ENCODE measurements at regions not wholly inside any gene's neighbourhood (a gene's known extent, or its start where the extent isn't known, plus 50 kb on each side); places are given as distances from the start of the nearest gene placed in this dataset.

GRCh38 chr3:180546863-180547262 is 55.1 kb upstream of the TTC14 start:
- Histone ChIP-seq H3K9me3 (replicated peaks; ENCODE audit: control insufficient read depth, insufficient read depth, low read length) (no peaks in the 10 kb centered on the region), H3K79me2 (ENCODE audit: control insufficient read depth, insufficient read depth, low read length) (no peaks in the 10 kb centered on the region), H3K36me3 (ENCODE audit: control insufficient read depth in 2 of 2, insufficient read depth in 2 of 2, low read length in 1 of 2) (no peaks in the 10 kb centered on the region), H4K20me1 (ENCODE audit: control insufficient read depth, insufficient read depth) (no peaks in the 10 kb centered on the region), H3K27me3 (replicated peaks in 1 of 2; ENCODE audit: control insufficient read depth in 2 of 2, insufficient read depth in 2 of 2, low read length in 1 of 2) (no peaks in the 10 kb centered on the region), H3K4me3 (no peak overlapping the region), H2AFZ (ENCODE audit: control insufficient read depth, low read depth, low read length) (no peak overlapping the region), H3K4me2 (ENCODE audit: control insufficient read depth, insufficient read depth) (no peak overlapping the region), H3K4me1 (ENCODE audit: control insufficient read depth, insufficient read depth, low read length) (no peaks in the 10 kb centered on the region), H3K9ac (ENCODE audit: control insufficient read depth, insufficient read depth, low read length) (no peak overlapping the region), H3K27ac (ENCODE audit: control insufficient read depth, insufficient read depth) (no peak overlapping the region)
- FAIRE-seq (no peak), DNase-seq (ENCODE audit: low read depth, low spot score) (no peak), ATAC-seq (peak; percentile 21; the same call in 1 of the 3 replicates)
- SMC1A ChIA-PET (ENCODE audit: uncharacterized antibody, unreplicated experiment): no interaction called here
- CTCF ChIA-PET: interaction anchor here (1.5 kb wide), 1 partner anchor 34 kb away, joined by 4 read pairs; no protein-coding TSS in a partner anchor
- 0% methylated on average over 1 of the region's 1 CpG for WGBS (ENCODE audit: insufficient coverage, insufficient replicate concordance, low lambda C conversion rate, missing lambda C conversion rate)
- no TSS peak for BruUV-seq (replicated peaks)
- intact Hi-C loops (cut with micrococcal nuclease; ENCODE audit: unreplicated experiment) (no loop called here), in situ Hi-C loops (cut with MboI) (no loop called here)
- POLR2A ChIA-PET: no interaction called here
- RAD21 ChIA-PET (ENCODE audit: unreplicated experiment): no interaction called here
- TF ChIP-seq ASH2L (IDR thresholded peaks at IDR 0.05; ENCODE audit: borderline replicate concordance, low read depth) (no peak), ZBTB40 (IDR thresholded peaks at IDR 0.05; ENCODE audit: borderline replicate concordance) (no peak), ATF7 (IDR thresholded peaks at IDR 0.05; ENCODE audit: low read depth) (no peak), ZNF687 (IDR thresholded peaks at IDR 0.05) (no peak), POLR2AphosphoS5 (IDR thresholded peaks at IDR 0.05; ENCODE audit: low read length) (no peak), SIX5 (IDR thresholded peaks at IDR 0.05; ENCODE audit: low read depth, low read length, severe bottlenecking) (no peak), SP1 (IDR thresholded peaks at IDR 0.05; ENCODE audit: low read depth, low read length) (no peak), RAD21 (IDR thresholded peaks at IDR 0.05; ENCODE audit: insufficient read depth, low read depth, low read length) (no peak), RUNX3 (IDR thresholded peaks at IDR 0.05; ENCODE audit: low read length) (no peak)
- TF ChIP-seq, protein P1, sequence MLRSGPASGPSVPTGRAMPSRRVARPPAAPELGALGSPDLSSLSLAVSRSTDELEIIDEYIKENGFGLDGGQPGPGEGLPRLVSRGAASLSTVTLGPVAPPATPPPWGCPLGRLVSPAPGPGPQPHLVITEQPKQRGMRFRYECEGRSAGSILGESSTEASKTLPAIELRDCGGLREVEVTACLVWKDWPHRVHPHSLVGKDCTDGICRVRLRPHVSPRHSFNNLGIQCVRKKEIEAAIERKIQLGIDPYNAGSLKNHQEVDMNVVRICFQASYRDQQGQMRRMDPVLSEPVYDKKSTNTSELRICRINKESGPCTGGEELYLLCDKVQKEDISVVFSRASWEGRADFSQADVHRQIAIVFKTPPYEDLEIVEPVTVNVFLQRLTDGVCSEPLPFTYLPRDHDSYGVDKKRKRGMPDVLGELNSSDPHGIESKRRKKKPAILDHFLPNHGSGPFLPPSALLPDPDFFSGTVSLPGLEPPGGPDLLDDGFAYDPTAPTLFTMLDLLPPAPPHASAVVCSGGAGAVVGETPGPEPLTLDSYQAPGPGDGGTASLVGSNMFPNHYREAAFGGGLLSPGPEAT (IDR thresholded peaks at IDR 0.05; ENCODE audit: low read depth): no peak
- TF ChIP-seq, protein P2, sequence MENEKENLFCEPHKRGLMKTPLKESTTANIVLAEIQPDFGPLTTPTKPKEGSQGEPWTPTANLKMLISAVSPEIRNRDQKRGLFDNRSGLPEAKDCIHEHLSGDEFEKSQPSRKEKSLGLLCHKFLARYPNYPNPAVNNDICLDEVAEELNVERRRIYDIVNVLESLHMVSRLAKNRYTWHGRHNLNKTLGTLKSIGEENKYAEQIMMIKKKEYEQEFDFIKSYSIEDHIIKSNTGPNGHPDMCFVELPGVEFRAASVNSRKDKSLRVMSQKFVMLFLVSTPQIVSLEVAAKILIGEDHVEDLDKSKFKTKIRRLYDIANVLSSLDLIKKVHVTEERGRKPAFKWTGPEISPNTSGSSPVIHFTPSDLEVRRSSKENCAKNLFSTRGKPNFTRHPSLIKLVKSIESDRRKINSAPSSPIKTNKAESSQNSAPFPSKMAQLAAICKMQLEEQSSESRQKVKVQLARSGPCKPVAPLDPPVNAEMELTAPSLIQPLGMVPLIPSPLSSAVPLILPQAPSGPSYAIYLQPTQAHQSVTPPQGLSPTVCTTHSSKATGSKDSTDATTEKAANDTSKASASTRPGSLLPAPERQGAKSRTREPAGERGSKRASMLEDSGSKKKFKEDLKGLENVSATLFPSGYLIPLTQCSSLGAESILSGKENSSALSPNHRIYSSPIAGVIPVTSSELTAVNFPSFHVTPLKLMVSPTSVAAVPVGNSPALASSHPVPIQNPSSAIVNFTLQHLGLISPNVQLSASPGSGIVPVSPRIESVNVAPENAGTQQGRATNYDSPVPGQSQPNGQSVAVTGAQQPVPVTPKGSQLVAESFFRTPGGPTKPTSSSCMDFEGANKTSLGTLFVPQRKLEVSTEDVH (IDR thresholded peaks at IDR 0.05; ENCODE audit: low read depth, partially characterized antibody): no peak

Measured in GM12878 (cell line).